Stimulated activated CD8-positive, alpha-beta memory T cell treated with anti-CD3 and anti-CD28 coated beads, Interleukin-4, amount 100 ng/mL, for 4 hours (primary cell): ENCODE measurements at regions not wholly inside any gene's neighbourhood (a gene's known extent, or its start where the extent isn't known, plus 50 kb on each side); places are given as distances from the start of the nearest gene placed in this dataset.

Experiments
- DNase-seq, 2 donors: peaks; one replicate each; pipeline ENCODE4 v3.0.0-alpha.2; 2020; ENCODE audit warnings: low read depth in 2 of 2, low spot score in 1 of 2

DNA sequence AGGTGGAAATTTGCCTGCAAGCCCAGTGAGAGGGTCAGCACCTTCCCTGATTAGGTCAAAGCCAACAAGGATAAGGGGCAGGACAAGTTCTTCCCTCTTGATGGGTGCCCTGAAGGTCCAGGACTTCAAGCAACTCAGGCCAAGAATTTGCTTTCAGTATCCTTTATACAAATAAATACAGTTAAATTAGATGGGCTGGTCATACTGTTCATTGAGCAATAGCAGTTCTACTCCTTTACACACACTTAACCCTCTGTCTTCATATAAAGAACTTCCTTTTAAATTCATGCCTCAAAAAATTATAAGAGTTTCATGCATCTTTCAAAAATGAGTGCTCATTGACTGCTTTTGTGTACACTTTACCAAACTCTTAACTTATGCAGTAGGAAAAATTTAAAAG, 392.0 kb downstream of the SPRY1 start:
- DNase-seq: no peak

DNA sequence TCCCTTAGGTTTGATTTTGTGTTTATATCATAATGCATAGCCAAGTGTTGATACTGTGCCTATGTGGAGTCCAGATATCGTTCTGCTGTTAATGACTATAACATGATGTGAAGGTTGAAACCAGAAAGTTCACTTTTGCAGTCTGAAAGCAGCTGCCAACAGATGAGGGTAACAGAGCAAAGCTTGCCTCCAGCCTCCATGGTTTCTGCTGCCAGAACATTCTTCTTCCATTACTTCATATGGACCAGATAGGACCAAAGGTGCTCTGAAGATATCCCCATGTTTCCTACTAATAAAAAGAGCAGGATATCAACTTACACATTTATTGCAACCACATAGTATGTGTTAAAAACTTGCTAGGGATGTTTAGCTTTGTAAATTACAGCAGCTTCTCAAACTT, 394.1 kb downstream of the SPRY1 start:
- DNase-seq: no peak

DNA sequence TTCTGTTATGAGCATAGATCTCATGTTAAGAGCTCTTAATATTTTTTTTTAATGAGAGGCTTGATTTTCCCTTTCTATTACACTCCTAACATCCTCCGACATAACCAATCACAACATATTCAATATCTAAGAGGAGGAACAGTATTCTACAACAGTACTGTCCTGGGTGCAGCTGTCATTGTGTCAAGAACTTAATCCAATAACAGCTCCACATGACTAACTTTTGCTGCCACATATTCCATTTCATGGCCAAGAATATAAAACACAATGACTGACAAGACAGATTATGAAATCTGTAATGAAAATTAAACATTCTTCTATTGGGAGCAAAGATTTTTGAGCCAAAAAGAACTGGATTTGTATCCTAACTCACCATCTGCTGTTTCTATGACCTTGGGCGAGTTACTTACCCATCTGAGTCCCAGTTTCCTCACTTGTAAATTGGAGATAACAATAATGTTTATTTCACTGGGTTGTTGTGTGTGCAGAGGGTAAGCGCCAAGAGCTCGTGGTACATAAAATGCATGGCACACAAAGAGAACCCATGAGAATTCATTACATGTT, 405.6 kb downstream of the SPRY1 start:
- DNase-seq: no peak

DNA sequence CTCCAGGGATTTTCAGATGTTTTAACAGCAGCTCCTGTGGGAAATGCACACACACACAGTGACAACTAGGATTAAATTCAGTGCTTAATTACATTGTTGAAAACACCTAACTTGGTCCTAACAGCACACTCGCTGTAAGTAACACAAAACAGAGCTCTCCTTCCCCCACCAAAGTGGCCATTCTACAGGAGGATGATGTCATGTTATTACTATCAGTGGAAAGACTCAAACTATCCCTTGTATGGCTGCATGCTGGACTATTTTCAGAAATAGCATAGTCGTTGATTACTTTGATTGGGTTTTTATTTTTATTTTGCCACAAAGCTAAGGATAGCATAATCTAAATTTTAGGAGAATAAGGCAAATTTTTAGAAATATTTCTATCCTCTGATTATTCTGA, 406.3 kb downstream of the SPRY1 start:
- DNase-seq: no peak

- DNase-seq: no peak
Observed at GRCh38 chr4:123804196-123804721, 407.7 kb downstream of the SPRY1 start.

GRCh38 chr4:123806056-123806455, 409.5 kb downstream of the SPRY1 start:
- DNase-seq: no peak

- DNase-seq: no peak
Observed at GRCh38 chr4:123807187-123807586, 410.6 kb downstream of the SPRY1 start.

DNA sequence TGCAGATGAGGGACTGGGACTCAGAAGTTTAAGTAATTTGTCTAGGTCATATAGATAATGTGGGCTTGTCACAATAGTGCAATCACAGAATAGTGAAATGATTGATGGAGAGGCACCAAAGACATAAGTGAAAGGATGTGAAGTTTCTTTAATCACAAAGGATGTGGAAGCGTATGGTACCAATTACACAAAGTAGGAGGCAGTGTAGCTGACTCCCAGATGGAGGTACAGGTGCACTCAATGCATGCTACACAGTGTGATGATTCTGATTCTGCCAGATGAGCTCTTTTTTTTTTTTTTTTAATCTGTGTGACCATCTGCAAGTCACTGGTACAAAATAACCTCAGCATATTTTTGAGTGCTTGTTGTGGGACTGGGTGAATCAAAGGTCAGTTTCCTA, 411.3 kb downstream of the SPRY1 start:
- no peak for DNase-seq

DNA sequence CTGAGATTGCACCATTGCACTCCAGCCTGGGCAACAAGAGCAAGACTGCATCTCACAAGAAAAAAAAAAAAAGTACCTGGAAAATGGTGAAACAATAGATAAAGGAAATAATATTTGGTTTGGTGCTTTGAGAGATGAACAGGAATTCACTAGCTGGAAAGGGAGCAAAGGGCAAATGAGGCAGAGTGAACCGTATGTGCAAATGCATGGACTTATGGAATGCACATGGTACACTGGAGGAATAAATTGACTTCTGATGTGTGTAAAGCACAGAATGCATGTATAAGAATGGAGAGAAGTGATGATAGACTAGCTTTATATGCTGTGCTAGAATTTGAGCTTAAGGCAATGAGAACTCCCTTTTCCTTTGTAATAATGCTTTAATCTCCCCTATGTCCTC, 413.3 kb downstream of the SPRY1 start:
- DNase-seq: no peak

DNA sequence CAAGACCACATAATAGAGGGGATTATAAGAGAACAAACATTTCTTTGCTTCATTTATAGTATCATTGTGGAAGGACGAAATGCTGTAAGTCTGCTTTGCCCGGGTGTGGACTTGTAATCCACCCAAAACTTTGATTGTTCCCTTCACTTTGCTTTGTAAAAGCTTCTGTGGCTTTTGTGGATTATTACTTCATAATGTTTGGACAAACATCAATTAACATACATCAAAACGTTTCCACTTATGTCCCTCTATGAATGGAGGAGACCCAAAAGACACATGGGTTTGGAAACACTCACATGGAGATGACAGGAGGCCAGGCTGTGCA, 415.4 kb downstream of the SPRY1 start:
- no peak for DNase-seq

DNA sequence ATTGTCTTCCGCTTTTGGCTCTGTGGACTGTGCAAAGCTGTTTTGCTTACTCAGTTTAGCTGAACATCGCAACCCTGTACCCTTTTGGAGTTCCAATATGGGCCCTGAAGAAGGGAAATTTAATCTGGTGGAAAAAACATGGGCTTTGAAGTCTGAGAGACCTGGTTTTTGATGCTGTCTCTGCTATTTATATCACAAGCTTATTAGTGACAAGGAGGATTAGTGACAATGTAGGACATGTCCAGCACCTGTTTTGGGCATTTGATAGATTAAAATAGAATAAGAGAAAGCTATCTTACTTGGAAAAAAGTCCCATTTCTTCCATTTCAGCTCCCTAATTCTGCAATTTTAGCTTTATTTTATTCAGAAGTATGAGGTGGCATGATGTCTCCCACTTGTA, 417.3 kb downstream of the SPRY1 start:
- DNase-seq: no peak

DNA sequence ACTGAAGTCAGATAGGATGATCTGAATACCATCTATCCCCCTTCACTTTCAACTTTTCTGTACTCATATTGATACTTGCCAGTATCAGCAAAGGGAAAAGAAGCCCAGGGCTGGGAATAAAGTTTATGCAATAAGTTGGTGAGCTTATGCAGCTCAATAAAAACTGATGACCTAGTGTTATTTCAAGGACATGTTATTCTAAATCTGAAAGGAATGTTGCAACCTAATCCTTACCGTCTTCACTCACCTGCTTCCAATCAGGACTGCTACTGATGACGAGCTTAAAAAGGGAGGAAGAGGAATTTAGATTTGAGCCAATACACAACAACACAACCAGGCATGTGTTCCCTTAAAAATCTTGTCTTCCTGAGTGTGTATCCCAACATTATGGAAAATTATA, 419.9 kb downstream of the SPRY1 start:
- DNase-seq: no peak

DNA sequence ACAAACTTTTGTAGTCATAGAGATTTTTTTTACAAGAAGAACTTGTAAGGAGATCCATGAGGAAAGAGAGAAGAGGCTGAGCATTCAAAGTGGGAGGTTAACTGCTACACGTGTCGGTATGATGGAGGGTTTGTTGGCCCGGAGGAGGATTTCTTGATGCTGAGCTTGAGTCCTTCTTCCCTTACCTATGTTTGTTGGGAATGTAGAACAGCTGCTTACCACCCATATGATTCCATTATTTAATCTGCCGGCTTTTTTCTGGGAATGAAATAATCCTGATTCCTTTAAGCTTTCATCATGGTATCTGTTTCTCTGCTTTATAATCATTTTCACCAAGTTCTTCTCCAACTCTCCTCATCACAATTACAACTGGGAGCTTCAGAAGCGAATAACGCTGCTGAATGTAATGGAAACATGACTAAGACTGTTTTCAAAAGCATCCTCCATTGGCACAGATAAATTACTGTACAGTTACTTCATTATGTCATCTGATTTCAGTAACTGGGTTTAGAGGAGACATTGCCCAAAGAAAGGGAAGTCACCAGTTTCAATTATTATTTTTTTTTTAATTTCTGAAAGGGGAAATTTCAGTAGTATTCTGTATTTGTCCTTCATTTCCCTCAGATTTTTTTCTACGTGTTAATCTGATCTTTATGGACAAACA, 420.6 kb downstream of the SPRY1 start:
- no peak for DNase-seq

GRCh38 chr4:123819362-123820035, 422.9 kb downstream of the SPRY1 start:
- DNase-seq: no peak

DNA sequence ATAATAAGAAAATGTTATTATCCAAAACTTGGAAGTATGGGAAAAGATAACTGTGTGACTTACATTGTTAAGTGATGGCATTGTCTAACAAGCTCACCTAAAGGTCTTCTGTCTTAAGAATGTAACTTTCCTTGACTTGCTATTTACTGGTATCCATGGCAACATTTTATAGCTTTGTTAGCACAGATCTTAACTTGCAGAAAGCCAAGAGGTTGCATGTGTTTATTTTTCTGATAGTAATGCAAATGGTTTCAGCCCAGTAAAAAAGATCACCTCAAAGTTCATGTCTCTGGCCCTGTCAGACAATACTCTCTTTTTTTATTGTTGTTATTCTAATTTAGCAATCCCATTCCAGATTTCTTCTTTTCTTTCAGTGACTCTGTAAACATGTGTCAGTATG, 425.3 kb downstream of the SPRY1 start:
- DNase-seq: no peak

DNA sequence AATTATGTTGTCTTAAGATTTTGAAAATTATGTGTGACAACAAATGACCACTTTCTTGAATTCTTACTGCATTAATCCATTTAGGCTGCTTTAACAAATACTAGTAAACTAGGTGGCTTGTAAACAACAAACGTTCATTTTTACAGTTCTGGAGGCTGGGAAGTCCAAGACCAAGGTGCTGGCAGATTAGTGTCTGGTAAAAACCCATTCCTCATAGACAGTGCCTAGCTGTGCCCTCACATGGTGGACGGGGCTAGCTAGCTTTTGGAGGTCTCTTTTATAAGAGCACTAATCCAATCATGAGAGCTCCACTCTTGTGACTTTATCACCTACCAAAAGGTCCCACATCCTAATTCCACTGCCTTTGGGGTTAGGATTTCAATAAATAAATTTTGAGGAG, 425.8 kb downstream of the SPRY1 start:
- DNase-seq: no peak

- no peak for DNase-seq
Observed at GRCh38 chr4:123823244-123823643, 426.6 kb downstream of the SPRY1 start.

DNA sequence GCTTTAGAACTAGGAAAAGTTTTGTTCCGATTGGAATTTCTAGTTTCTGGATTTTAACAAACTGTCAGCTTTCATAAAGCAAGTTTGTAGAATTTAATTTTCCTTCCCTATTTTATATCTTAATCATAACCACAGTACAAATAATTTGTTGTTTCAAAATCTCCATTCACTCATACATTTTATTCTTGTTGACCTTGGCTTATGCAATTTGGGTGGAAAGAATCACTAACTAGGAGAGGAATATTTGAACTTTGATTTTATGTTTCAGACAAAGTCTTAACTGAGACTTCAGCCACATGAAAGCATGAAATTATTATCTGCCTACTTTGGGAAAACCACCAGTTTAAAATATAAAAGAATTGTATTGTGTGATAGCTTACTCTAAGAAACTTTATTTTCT, 427.9 kb downstream of the SPRY1 start:
- DNase-seq: no peak

- DNase-seq: no peak
Observed at GRCh38 chr4:123825596-123826291, 429.1 kb downstream of the SPRY1 start.

- no peak for DNase-seq
Observed at GRCh38 chr4:123826896-123827295, 430.3 kb downstream of the SPRY1 start.

- DNase-seq: no peak
Observed at GRCh38 chr4:123827511-123827910, 430.9 kb downstream of the SPRY1 start.

DNA sequence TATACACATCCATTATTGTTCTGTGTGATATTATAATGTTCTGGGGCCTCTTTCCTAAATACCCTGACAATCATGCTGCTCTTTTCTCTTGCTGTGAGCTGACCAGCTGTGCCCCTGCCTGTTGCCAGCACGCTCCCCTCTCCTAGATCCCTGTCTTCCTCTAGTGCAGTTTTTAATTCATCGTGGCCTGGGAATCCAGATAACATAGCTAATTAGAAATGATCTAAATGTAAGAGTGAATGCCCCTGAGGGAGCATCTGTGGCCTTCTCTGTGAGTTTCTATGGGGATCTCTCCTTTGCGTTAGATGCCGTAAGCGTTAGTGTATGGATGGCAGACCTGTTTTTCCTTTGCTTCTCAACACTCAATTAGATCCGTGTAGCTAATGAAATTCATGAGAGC, 434.3 kb downstream of the SPRY1 start:
- DNase-seq: no peak
